ENCODE measurements at regions not wholly inside any gene's neighbourhood (a gene's known extent, or its start where the extent isn't known, plus 50 kb on each side); places are given as distances from the start of the nearest gene placed in this dataset.
A peak's percentile ranks its signal among the peaks of the same experiment; 100 is the strongest.

- DNase-seq, result no peak
Observed at GRCh38 chr13:109883181-109884180, 97.1 kb upstream of the IRS2 start.

GRCh38 chr13:109881961-109882558 lies 95.7 kb upstream of the IRS2 start:
- DNase-seq, result no peak

- DNase-seq, result no peak
Observed at GRCh38 chr13:109881347-109881725, 95.0 kb upstream of the IRS2 start.

- DNase-seq, result no peak
Observed at GRCh38 chr13:109880371-109881346, 94.3 kb upstream of the IRS2 start.

GRCh38 chr13:109879338-109879737 lies 93.0 kb upstream of the IRS2 start:
- no peak for DNase-seq

- no peak for DNase-seq
Observed at GRCh38 chr13:109877809-109878208, 91.4 kb upstream of the IRS2 start.

GRCh38 chr13:109875746-109876145 lies 89.4 kb upstream of the IRS2 start:
- DNase-seq, result no peak

GRCh38 chr13:109874484-109875454 lies 88.4 kb upstream of the IRS2 start:
- DNase-seq, result no peak

- DNase-seq, result no peak
Observed at GRCh38 chr13:109873351-109874123, 87.2 kb upstream of the IRS2 start.

GRCh38 chr13:109872864-109873263 lies 86.5 kb upstream of the IRS2 start:
- DNase-seq, result no peak

GRCh38 chr13:109870696-109871370 lies 84.5 kb upstream of the IRS2 start:
- DNase-seq, result no peak

- no peak for DNase-seq
Observed at GRCh38 chr13:109870274-109870673, 83.9 kb upstream of the IRS2 start.

- peak; percentile 82 for DNase-seq
Observed at GRCh38 chr13:109869312-109870237, 83.2 kb upstream of the IRS2 start.

- no peak for DNase-seq
Observed at GRCh38 chr13:109868578-109869311, 82.4 kb upstream of the IRS2 start.

GRCh38 chr13:109867766-109868165 lies 81.4 kb upstream of the IRS2 start:
- no peak for DNase-seq

GRCh38 chr13:109862627-109863026 lies 76.2 kb upstream of the IRS2 start:
- DNase-seq, result no peak

- DNase-seq, result no peak
Observed at GRCh38 chr13:109859898-109860297, 73.5 kb upstream of the IRS2 start.
